Endothelial cell of umbilical vein (primary cell): ENCODE measurements at regions not wholly inside any gene's neighbourhood (a gene's known extent, or its start where the extent isn't known, plus 50 kb on each side); places are given as distances from the start of the nearest gene placed in this dataset.

Source experiments
- BruUV-seq: library from RNA; stranded (reverse); fragments of 400-500 nt; replicated peaks from 2 replicates; lab custom pipeline; 2021; lab: Mats Ljungman, UMichigan
- CTCF ChIA-PET: fragments of 300-600, 350-600 bp; sonication (Branson Sonifier 250); formaldehyde crosslinking; loops from one replicate; lab custom pipeline; 2021; ENCODE audit warnings: antibody characterized with exemption, inconsistent platforms; lab: Charles Lee
- POLR2A ChIA-PET: fragments of 300-600, 350-600 bp; sonication (Branson Sonifier 250); formaldehyde crosslinking; loops from one replicate; lab custom pipeline; 2021; ENCODE audit warnings: antibody characterized with exemption, inconsistent platforms; lab: Charles Lee
- DNase-seq: peaks from one replicate; pipeline ENCODE4 v3.0.0-alpha.2; 2011; ENCODE audit warnings: low read depth, low spot score
- FAIRE-seq: peaks from 2 replicates; lab custom pipeline; 2011; peaks lifted over from hg19 to GRCh38; lab: Jason Lieb, UNC
- H2AFZ ChIP-seq: 2 replicates; pipeline ENCODE4 v1.6.0; 2012; ENCODE audit warnings: low read depth, low read length, control low read depth, inconsistent platforms
- H3K27ac ChIP-seq: 2 replicates; pipeline ENCODE4 v1.5.1; 2011; ENCODE audit warnings: low read depth, mild to moderate bottlenecking, control low read depth, low read length, moderate library complexity; ENCODE audit not compliant: insufficient read depth
- H3K27me3 ChIP-seq, 2 experiments: 2 replicates each; pipeline versions ENCODE4 v1.6.0 to v1.6.1; 2011; ENCODE audit warnings: low read length in 2 of 2, mixed read lengths in 1 of 2; ENCODE audit not compliant: control insufficient read depth in 2 of 2, insufficient read depth in 2 of 2
- H3K36me3 ChIP-seq, 2 experiments: 2 replicates in 1 of 2; 3 replicates in 1 of 2; pipeline ENCODE4 v1.5.1; 2011; ENCODE audit warnings: low read length in 2 of 2, mild to moderate bottlenecking in 1 of 2, moderate library complexity in 1 of 2; ENCODE audit not compliant: control insufficient read depth in 2 of 2, insufficient read depth in 2 of 2; ENCODE audit errors: extremely low read depth in 1 of 2
- H3K4me1 ChIP-seq: 3 replicates; pipeline ENCODE4 v1.5.1; 2011; ENCODE audit warnings: mild to moderate bottlenecking, low read length; ENCODE audit not compliant: control insufficient read depth, insufficient read depth; ENCODE audit errors: extremely low read depth
- H3K4me2 ChIP-seq: 2 replicates; pipeline ENCODE4 v1.6.1; 2011; ENCODE audit warnings: low read length, control low read depth, mixed read lengths; ENCODE audit not compliant: insufficient read depth
- H3K4me3 ChIP-seq, 3 experiments: fragments of 200-600 bp in 1 of 3; sonication (generic), shearing (Covaris generic) in 1 of 3; replicated peaks in 1 of 3; 2 replicates each; pipeline ENCODE4 v1.5.1; 2011 to 2016; ENCODE audit warnings: control low read depth in 3 of 3, low read length in 3 of 3, mild to moderate bottlenecking in 2 of 3, inconsistent platforms in 1 of 3, low read depth in 1 of 3, moderate library complexity in 1 of 3; ENCODE audit not compliant: insufficient read depth in 1 of 3
- H3K79me2 ChIP-seq: 2 replicates; pipeline ENCODE4 v1.6.0; 2012; ENCODE audit warnings: low read length, inconsistent platforms; ENCODE audit not compliant: control insufficient read depth, insufficient read depth
- H3K9ac ChIP-seq: replicated peaks from 2 replicates; pipeline ENCODE3; 2011; ENCODE audit warnings: low read length, control low read depth; ENCODE audit not compliant: insufficient read depth; ENCODE audit errors: extremely low read depth
- H3K9me1 ChIP-seq: replicated peaks from 3 replicates; pipeline ENCODE4 v1.6.0; 2011; ENCODE audit warnings: mild to moderate bottlenecking, low read length; ENCODE audit not compliant: control insufficient read depth, insufficient read depth; ENCODE audit errors: extremely low read depth
- H3K9me3 ChIP-seq: replicated peaks from 2 replicates; pipeline ENCODE4 v1.5.1; 2012; ENCODE audit warnings: low read length, inconsistent platforms; ENCODE audit not compliant: control insufficient read depth, insufficient read depth
- H4K20me1 ChIP-seq: replicated peaks from 2 replicates; pipeline ENCODE3; 2011; ENCODE audit warnings: mild to moderate bottlenecking, low read length; ENCODE audit not compliant: control insufficient read depth, insufficient read depth; ENCODE audit errors: extremely low read depth
- EZH2 ChIP-seq: IDR thresholded peaks from 2 replicates; pipeline ENCODE4 v1.6.1; 2012; ENCODE audit warnings: borderline replicate concordance, low read depth, mild to moderate bottlenecking, moderate library complexity, low read length, inconsistent platforms; ENCODE audit not compliant: severe bottlenecking
- FOS ChIP-seq: IDR thresholded peaks from 2 replicates; pipeline ENCODE4 v1.6.1; 2011; ENCODE audit warnings: mild to moderate bottlenecking, low read length, moderate library complexity, borderline replicate concordance; ENCODE audit not compliant: insufficient read depth
- GATA2 ChIP-seq: IDR thresholded peaks from 2 replicates; pipeline ENCODE4 v1.7.0; 2011; ENCODE audit warnings: low read depth, mild to moderate bottlenecking, moderate library complexity, mixed read lengths, low read length; ENCODE audit not compliant: insufficient read length, insufficient read depth
- JUN ChIP-seq: IDR thresholded peaks from 2 replicates; pipeline ENCODE4 v1.6.1; 2011; ENCODE audit warnings: borderline replicate concordance, low read depth; ENCODE audit not compliant: insufficient read length, insufficient read depth
- MAX ChIP-seq: IDR thresholded peaks from 2 replicates; pipeline ENCODE4 v1.6.1; 2011; ENCODE audit not compliant: insufficient read depth, insufficient read length
- MYC ChIP-seq: IDR thresholded peaks from one replicate; pipeline ENCODE4 v1.6.1; 2011; ENCODE audit warnings: mild to moderate bottlenecking, low read depth, low read length
- POLR2A ChIP-seq: IDR thresholded peaks from 2 replicates; pipeline ENCODE4 v1.6.1; 2012; ENCODE audit warnings: low read depth, mild to moderate bottlenecking, control low read depth, low read length
- POLR2AphosphoS5 ChIP-seq: IDR thresholded peaks from 2 replicates; pipeline ENCODE4 v1.6.1; 2012; ENCODE audit warnings: low read depth, mild to moderate bottlenecking, control low read depth, low read length, moderate library complexity; ENCODE audit not compliant: insufficient read depth
- dilution Hi-C: fragments of 300-500 bp; cut with MboI; formaldehyde crosslinking; loops from one replicate; pipeline ENCODE4 v1.15.0; 2019; ENCODE audit warnings: low sequenced_read_pairs; ENCODE audit not compliant: extremely low pct_ligation_motif_present
- intact Hi-C: fragments of 100-400 bp; cut with micrococcal nuclease; formaldehyde crosslinking; loops from one replicate; pipeline ENCODE4 v1.10.0; 2022
- TF ChIP-seq, protein P1 (sequence below), 2 donors: IDR thresholded peaks; 1 replicate in 1 of 2; 2 replicates in 1 of 2; pipeline ENCODE4 v1.5.1; 2011; ENCODE audit warnings: low read length in 2 of 2, mild to moderate bottlenecking in 2 of 2, moderate library complexity in 2 of 2, control low read depth in 1 of 2, inconsistent platforms in 1 of 2, low read depth in 1 of 2; ENCODE audit not compliant: insufficient read depth in 1 of 2; ENCODE audit errors: extremely low read depth in 1 of 2

GRCh38 chr1:213499444-213499843 is 448.4 kb downstream of the RPS6KC1 start:
- ChIA-PET POLR2A (no interaction called here), CTCF (no interaction called here)
- H3K4me1 ChIP-seq: no peaks in the 10 kb centered on the region
- no peak overlapping the region for H3K9ac ChIP-seq
- H4K20me1 ChIP-seq: no peaks in the 10 kb centered on the region
- H3K4me3 ChIP-seq: no peak overlapping the region
- no peak overlapping the region for H2AFZ ChIP-seq
- no peaks in the 10 kb centered on the region for H3K27me3 ChIP-seq
- no peak for FAIRE-seq
- intact Hi-C loops (no loop called here), dilution Hi-C loops (no loop called here)
- H3K4me2 ChIP-seq: no peak overlapping the region
- H3K79me2 ChIP-seq: no peaks in the 10 kb centered on the region
- no peaks in the 10 kb centered on the region for H3K9me3 ChIP-seq
- no peak for DNase-seq
- H3K27ac ChIP-seq: no peak overlapping the region
- H3K9me1 ChIP-seq: no peaks in the 10 kb centered on the region
- BruUV-seq: no TSS peak
- TF ChIP-seq FOS: no peak
- TF ChIP-seq MYC: no peak
- no peak for TF ChIP-seq POLR2A
- no peak for TF ChIP-seq JUN
- no peak for TF ChIP-seq MAX
- TF ChIP-seq POLR2AphosphoS5: no peak
- no peak for TF ChIP-seq EZH2
- no peak for TF ChIP-seq GATA2
- TF ChIP-seq, protein P1, sequence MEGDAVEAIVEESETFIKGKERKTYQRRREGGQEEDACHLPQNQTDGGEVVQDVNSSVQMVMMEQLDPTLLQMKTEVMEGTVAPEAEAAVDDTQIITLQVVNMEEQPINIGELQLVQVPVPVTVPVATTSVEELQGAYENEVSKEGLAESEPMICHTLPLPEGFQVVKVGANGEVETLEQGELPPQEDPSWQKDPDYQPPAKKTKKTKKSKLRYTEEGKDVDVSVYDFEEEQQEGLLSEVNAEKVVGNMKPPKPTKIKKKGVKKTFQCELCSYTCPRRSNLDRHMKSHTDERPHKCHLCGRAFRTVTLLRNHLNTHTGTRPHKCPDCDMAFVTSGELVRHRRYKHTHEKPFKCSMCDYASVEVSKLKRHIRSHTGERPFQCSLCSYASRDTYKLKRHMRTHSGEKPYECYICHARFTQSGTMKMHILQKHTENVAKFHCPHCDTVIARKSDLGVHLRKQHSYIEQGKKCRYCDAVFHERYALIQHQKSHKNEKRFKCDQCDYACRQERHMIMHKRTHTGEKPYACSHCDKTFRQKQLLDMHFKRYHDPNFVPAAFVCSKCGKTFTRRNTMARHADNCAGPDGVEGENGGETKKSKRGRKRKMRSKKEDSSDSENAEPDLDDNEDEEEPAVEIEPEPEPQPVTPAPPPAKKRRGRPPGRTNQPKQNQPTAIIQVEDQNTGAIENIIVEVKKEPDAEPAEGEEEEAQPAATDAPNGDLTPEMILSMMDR (IDR thresholded peaks at IDR 0.05; ENCODE audit: extremely low read depth in 1 of 2, insufficient read depth in 1 of 2, low read depth in 1 of 2, low read length in 2 of 2): no peak
- H3K36me3 ChIP-seq: no peaks in the 10 kb centered on the region
